Tibial nerve (tissue), 4 donors: ENCODE measurements at regions not wholly inside any gene's neighbourhood (a gene's known extent, or its start where the extent isn't known, plus 50 kb on each side); places are given as distances from the start of the nearest gene placed in this dataset.

Source experiments
- DNase-seq, 2 donors: peaks; one replicate each; pipeline ENCODE4 v3.0.0-alpha.2; 2019; ENCODE audit warnings: low spot score in 2 of 2
- H3K27ac ChIP-seq, 4 donors: fragments of 200-600 bp; sonication (generic) in 3 of 4; one replicate each; pipeline ENCODE4 v1.5.1; 2017 to 2019; ENCODE audit warnings: mild to moderate bottlenecking in 1 of 4
- H3K27me3 ChIP-seq, 2 donors: fragments of 200-600 bp; sonication (generic) in 1 of 2; one replicate each; pipeline versions ENCODE4 v1.5.1 to v1.6.0; 2017 to 2019
- H3K36me3 ChIP-seq, 3 donors: fragments of 200-600 bp; sonication (generic); one replicate each; pipeline ENCODE4 v1.5.1; 2018 to 2019
- H3K4me1 ChIP-seq, 4 donors: fragments of 200-600 bp; sonication (generic) in 3 of 4; one replicate each; pipeline ENCODE4 v1.5.1; 2017 to 2019
- H3K4me3 ChIP-seq, 4 donors: fragments of 200-600 bp; sonication (generic) in 3 of 4; one replicate each; pipeline ENCODE4 v1.5.1; 2017 to 2019; ENCODE audit warnings: mild to moderate bottlenecking in 1 of 4, moderate library complexity in 1 of 4
- H3K9me3 ChIP-seq, 4 donors: fragments of 200-600 bp; sonication (generic) in 3 of 4; one replicate each; pipeline ENCODE4 v1.5.1; 2017 to 2019
- CTCF ChIP-seq, 5 experiments: fragments of 200-600 bp in 3 of 5; fragments of 450-650 bp in 2 of 5; sonication (generic) in 3 of 5; IDR thresholded peaks; one replicate each; pipeline ENCODE4 v1.5.1; 2016 to 2019; ENCODE audit warnings: antibody characterized with exemption in 5 of 5, mild to moderate bottlenecking in 3 of 5, moderate library complexity in 2 of 5
- EP300 ChIP-seq, 2 donors: sonication (generic); formaldehyde crosslinking; IDR thresholded peaks; one replicate each; pipeline ENCODE4 v1.6.1; 2017; ENCODE audit warnings: antibody characterized with exemption in 2 of 2, mild to moderate bottlenecking in 1 of 2
- POLR2A ChIP-seq, 2 donors: fragments of 450-650 bp; IDR thresholded peaks; one replicate each; pipeline ENCODE4 v1.6.1; 2017; ENCODE audit warnings: antibody characterized with exemption in 2 of 2, mild to moderate bottlenecking in 2 of 2, moderate library complexity in 2 of 2
- WGBS, 2 donors: methylation state at CpG; one replicate each; pipeline ENCODE4 v1.1.5; 2018; 5-methylcytosine and 5-hydroxymethylcytosine counted together

DNA sequence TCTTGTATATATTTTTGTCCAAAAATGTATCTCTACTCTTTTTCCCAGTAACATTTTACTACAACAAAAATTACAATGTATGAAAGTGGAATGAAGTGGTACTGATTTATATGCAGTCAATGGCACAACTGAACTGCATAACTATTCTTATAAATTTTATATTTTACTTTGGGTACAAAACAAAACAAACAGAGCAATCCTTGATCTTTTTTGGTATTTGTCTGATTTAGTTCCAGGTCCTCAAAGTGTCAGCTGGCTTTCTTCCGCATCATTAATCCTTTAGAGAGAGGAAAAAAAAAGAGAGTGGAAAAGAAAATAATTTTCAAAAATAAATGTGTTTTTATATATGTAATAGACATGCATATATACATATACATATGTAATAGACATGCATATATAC is 252.4 kb upstream of the SLIT2 start:
- Histone ChIP-seq H3K9me3 (no peaks in the 10 kb centered on the region), H3K36me3 (no peaks in the 10 kb centered on the region), H3K4me1 (no peaks in the 10 kb centered on the region), H3K27ac (no peak overlapping the region), H3K27me3 (no peaks in the 10 kb centered on the region), H3K4me3 (no peak overlapping the region)
- DNase-seq = no peak
- TF ChIP-seq CTCF (IDR thresholded peaks at IDR 0.05) = no peak
- no peak for TF ChIP-seq POLR2A (IDR thresholded peaks at IDR 0.05)
- no peak for TF ChIP-seq EP300 (IDR thresholded peaks at IDR 0.05)
- WGBS, 2 donors = 83 to 94% methylated on average over 1 of the region's 1 CpG

- Histone ChIP-seq H3K27ac (no peak overlapping the region), H3K4me3 (no peak overlapping the region), H3K9me3 (no peaks in the 10 kb centered on the region), H3K27me3 (no peaks in the 10 kb centered on the region), H3K4me1 (no peaks in the 10 kb centered on the region), H3K36me3 (no peaks in the 10 kb centered on the region)
- WGBS, 2 donors = 46 to 61% methylated on average over 2 of the region's 2 CpGs
- TF ChIP-seq CTCF (IDR thresholded peaks at IDR 0.05) (no peak), EP300 (IDR thresholded peaks at IDR 0.05) (no peak), POLR2A (IDR thresholded peaks at IDR 0.05) (no peak)
- no peak for DNase-seq
These were observed 258.5 kb upstream of the SLIT2 start for GRCh38 chr4:19993242-19993641.

DNA sequence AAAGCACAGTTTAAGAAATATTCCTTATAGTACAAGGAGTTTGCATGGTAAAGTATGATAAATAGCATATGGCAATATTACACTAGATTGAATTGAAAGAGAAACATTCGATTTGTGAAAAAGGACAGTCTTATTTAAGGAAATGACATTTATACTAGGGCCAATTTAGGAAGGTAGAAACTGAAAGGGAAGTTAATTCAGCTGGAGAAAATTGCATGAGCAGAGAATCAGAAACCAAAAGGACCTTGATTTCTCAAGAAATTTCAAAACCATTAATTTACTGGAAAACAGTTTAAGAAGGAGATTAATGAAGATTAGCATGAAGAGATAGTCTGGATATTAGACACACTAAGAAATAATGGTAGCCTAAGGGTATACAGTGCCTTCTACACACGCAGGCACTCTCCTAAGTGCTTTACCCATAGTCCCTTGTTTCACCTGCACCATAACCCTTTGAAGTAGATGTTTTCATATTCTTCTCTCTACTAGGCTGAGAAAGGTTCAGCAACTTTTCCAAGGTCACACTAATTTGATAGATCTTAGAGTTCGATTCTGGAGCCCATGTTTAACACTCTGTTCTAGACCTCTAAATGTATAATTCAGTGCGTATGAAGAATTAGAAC is 259.1 kb upstream of the SLIT2 start:
- TF ChIP-seq CTCF (IDR thresholded peaks at IDR 0.05) = no peak
- no peak for TF ChIP-seq POLR2A (IDR thresholded peaks at IDR 0.05)
- TF ChIP-seq EP300 (IDR thresholded peaks at IDR 0.05) = no peak
- Histone ChIP-seq H3K27me3 (no peaks in the 10 kb centered on the region), H3K27ac (no peak overlapping the region), H3K36me3 (no peaks in the 10 kb centered on the region), H3K9me3 (no peaks in the 10 kb centered on the region), H3K4me3 (no peak overlapping the region), H3K4me1 (no peaks in the 10 kb centered on the region)
- no peak for DNase-seq
- WGBS, 2 donors = 78 to 83% methylated on average over 4 of the region's 4 CpGs

- Histone ChIP-seq H3K4me3 (no peak overlapping the region), H3K4me1 (no peaks in the 10 kb centered on the region), H3K9me3 (no peaks in the 10 kb centered on the region), H3K27me3 (no peaks in the 10 kb centered on the region), H3K36me3 (no peaks in the 10 kb centered on the region), H3K27ac (no peak overlapping the region)
- no peak for DNase-seq
- TF ChIP-seq EP300 (IDR thresholded peaks at IDR 0.05) = no peak
- no peak for TF ChIP-seq CTCF (IDR thresholded peaks at IDR 0.05)
- no peak for TF ChIP-seq POLR2A (IDR thresholded peaks at IDR 0.05)
These were observed 264.0 kb upstream of the SLIT2 start for GRCh38 chr4:19987746-19988145.

DNA sequence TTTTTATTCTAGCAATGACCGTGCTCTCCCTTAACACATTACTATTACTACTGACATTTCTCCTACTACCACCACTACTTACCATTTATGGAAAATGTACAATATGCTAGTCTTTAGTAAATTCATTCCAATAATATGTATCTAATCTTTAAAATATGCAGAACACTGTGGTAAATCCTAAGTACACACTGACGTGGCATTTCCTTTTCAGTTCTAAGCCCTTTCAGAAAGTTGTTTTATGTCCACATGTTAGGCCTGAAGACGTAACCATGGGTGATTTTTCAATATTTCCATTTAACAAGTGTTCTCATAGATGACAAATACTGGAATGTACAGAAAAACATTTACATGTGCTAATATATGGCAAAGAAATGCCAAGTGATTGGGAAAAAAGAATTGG is 268.6 kb upstream of the SLIT2 start:
- H3K9me3 ChIP-seq = peaks cover 0 to 19% (median 7%) of the 10 kb centered on the region in 4 donors
- H3K4me1 ChIP-seq = no peaks in the 10 kb centered on the region
- 61 to 69% methylated on average over 3 of the region's 3 CpGs for WGBS, 2 donors
- H3K4me3 ChIP-seq = no peak overlapping the region
- no peak overlapping the region for H3K27ac ChIP-seq
- H3K27me3 ChIP-seq = no peaks in the 10 kb centered on the region
- TF ChIP-seq POLR2A (IDR thresholded peaks at IDR 0.05) (no peak), EP300 (IDR thresholded peaks at IDR 0.05) (no peak), CTCF (IDR thresholded peaks at IDR 0.05) (no peak)
- no peak for DNase-seq
- H3K36me3 ChIP-seq = no peaks in the 10 kb centered on the region
